Activated B cell treated with CpG ODN at 0.5 μM for 24 hours (primary cell): ENCODE measurements at regions not wholly inside any gene's neighbourhood (a gene's known extent, or its start where the extent isn't known, plus 50 kb on each side); places are given as distances from the start of the nearest gene placed in this dataset.

Experiments used
- ATAC-seq: fragments of 200-7000 bp; cut with Tn5 transposase; one replicate; pipeline ENCODE4 v1.10.0; 2021; ENCODE audit warnings: low read depth, mild to moderate bottlenecking, moderate library complexity
- CTCF ChIA-PET: fragments of 350-600 bp; sonication (Branson Sonifier 250); formaldehyde crosslinking; loops from one replicate; lab custom pipeline; 2021; ENCODE audit warnings: antibody characterized with exemption; lab: Charles Lee
- POLR2A ChIA-PET: fragments of 350-600 bp; sonication (Branson Sonifier 250); formaldehyde crosslinking; loops from one replicate; lab custom pipeline; 2021; ENCODE audit warnings: antibody characterized with exemption; lab: Charles Lee
- DNase-seq: peaks from one replicate; pipeline ENCODE4 v3.0.0; 2022
- H3K27ac Mint-ChIP-seq: one replicate; pipeline ENCODE4 v1.8.0; 2020; ENCODE audit warnings: mixed read lengths
- H3K27me3 Mint-ChIP-seq: one replicate; pipeline ENCODE4 v1.8.0; 2021; ENCODE audit warnings: mixed read lengths
- H3K36me3 Mint-ChIP-seq: one replicate; pipeline ENCODE4 v1.8.0; 2021; ENCODE audit warnings: low read depth, mixed read lengths
- H3K4me1 Mint-ChIP-seq: one replicate; pipeline ENCODE4 v1.8.0; 2021; ENCODE audit warnings: mixed read lengths
- H3K4me3 Mint-ChIP-seq: one replicate; pipeline ENCODE4 v1.8.0; 2020; ENCODE audit warnings: mild to moderate bottlenecking, mixed read lengths
- H3K9me3 Mint-ChIP-seq: one replicate; pipeline ENCODE4 v1.8.0; 2020; ENCODE audit warnings: mixed read lengths
- intact Hi-C: fragments of 100-400 bp; cut with micrococcal nuclease; formaldehyde crosslinking; loops from one replicate; pipeline ENCODE4 v1.15.1; 2024
- TF ChIP-seq, protein P1 (sequence below): fragments of 200-600 bp; IDR thresholded peaks from one replicate; pipeline ENCODE4 v1.8.0; 2022; ENCODE audit warnings: antibody characterized with exemption, mild to moderate bottlenecking

DNA sequence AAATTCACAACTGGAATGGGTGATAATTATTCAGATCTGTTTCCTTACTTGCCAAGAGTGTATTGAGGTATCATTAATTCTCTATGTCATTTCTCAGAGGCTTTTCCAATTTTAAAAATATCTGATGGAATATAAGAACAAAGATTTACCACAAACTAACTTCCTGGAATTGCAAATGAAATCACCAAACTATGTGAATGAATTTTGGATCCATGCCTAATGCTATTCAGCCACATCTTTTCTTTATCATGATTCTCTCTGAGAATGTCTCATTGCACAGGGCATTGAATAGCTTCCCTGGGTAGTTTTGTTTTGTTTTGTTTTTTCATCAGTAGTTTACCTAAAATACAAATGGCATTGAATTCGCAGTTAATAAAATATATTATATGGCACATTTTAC is 146.9 kb upstream of the FBN2 start:
- no peaks in the 10 kb centered on the region for H3K36me3 Mint-ChIP-seq
- H3K27me3 Mint-ChIP-seq: no peaks in the 10 kb centered on the region
- TF ChIP-seq, protein P1, sequence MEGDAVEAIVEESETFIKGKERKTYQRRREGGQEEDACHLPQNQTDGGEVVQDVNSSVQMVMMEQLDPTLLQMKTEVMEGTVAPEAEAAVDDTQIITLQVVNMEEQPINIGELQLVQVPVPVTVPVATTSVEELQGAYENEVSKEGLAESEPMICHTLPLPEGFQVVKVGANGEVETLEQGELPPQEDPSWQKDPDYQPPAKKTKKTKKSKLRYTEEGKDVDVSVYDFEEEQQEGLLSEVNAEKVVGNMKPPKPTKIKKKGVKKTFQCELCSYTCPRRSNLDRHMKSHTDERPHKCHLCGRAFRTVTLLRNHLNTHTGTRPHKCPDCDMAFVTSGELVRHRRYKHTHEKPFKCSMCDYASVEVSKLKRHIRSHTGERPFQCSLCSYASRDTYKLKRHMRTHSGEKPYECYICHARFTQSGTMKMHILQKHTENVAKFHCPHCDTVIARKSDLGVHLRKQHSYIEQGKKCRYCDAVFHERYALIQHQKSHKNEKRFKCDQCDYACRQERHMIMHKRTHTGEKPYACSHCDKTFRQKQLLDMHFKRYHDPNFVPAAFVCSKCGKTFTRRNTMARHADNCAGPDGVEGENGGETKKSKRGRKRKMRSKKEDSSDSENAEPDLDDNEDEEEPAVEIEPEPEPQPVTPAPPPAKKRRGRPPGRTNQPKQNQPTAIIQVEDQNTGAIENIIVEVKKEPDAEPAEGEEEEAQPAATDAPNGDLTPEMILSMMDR: no peak
- H3K4me1 Mint-ChIP-seq: no peaks in the 10 kb centered on the region
- H3K4me3 Mint-ChIP-seq: no peak overlapping the region
- no peaks in the 10 kb centered on the region for H3K9me3 Mint-ChIP-seq
- no peak overlapping the region for H3K27ac Mint-ChIP-seq
- POLR2A ChIA-PET: no interaction called here
- DNase-seq: no peak
- intact Hi-C loops: no loop called here
- CTCF ChIA-PET: no interaction called here
- no peak for ATAC-seq

DNA sequence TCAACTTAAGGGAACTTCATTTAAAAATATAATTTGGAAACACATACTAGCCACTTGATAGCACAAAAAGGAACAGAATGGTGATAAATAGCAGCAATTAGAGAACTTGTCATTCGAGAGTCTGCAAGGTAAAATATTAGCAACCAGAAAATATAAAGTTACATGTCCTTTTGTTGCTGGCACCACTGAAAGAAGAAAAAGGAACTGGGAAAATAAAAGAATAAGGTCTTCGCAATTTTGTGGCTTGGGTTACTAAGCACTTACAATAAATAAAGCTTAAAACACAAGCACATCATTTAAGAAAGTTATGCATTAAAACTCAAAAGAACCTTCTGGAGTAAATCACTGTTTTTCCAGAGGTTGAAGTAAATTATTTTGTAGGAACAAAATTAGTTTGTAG is 149.9 kb upstream of the FBN2 start:
- intact Hi-C loops: no loop called here
- ChIA-PET CTCF (no interaction called here), POLR2A (no interaction called here)
- H3K4me1 Mint-ChIP-seq: no peaks in the 10 kb centered on the region
- H3K4me3 Mint-ChIP-seq: no peak overlapping the region
- DNase-seq: no peak
- H3K27ac Mint-ChIP-seq: no peak overlapping the region
- H3K27me3 Mint-ChIP-seq: no peaks in the 10 kb centered on the region
- no peaks in the 10 kb centered on the region for H3K9me3 Mint-ChIP-seq
- TF ChIP-seq, protein P1: no peak
- no peaks in the 10 kb centered on the region for H3K36me3 Mint-ChIP-seq
- ATAC-seq: no peak

DNA sequence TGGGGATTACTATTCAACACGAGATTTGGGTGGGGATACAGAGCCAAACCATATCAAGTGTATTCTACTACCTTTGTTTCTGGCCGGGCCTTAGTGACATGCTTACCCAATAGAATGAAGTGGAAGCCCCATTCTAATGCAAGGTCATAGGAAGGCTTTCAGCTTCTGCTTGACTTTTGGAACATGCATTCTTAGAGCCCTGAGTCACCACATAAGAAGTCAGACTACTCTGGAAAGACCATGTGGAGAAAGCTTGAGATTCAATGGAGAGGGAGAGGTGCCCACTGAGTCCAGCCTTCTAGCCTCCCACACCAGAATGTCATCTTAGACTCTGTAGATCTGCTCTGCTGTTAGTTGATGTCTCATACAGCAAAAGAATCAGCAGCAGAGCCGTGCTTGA is 155.7 kb upstream of the FBN2 start:
- no peaks in the 10 kb centered on the region for H3K36me3 Mint-ChIP-seq
- ATAC-seq (no peak), DNase-seq (no peak)
- POLR2A ChIA-PET: no interaction called here
- TF ChIP-seq, protein P1: no peak
- CTCF ChIA-PET: no interaction called here
- no peak overlapping the region for H3K4me3 Mint-ChIP-seq
- no peaks in the 10 kb centered on the region for H3K4me1 Mint-ChIP-seq
- H3K27ac Mint-ChIP-seq: no peak overlapping the region
- intact Hi-C loops: no loop called here
- no peaks in the 10 kb centered on the region for H3K27me3 Mint-ChIP-seq
- H3K9me3 Mint-ChIP-seq: no peaks in the 10 kb centered on the region

DNA sequence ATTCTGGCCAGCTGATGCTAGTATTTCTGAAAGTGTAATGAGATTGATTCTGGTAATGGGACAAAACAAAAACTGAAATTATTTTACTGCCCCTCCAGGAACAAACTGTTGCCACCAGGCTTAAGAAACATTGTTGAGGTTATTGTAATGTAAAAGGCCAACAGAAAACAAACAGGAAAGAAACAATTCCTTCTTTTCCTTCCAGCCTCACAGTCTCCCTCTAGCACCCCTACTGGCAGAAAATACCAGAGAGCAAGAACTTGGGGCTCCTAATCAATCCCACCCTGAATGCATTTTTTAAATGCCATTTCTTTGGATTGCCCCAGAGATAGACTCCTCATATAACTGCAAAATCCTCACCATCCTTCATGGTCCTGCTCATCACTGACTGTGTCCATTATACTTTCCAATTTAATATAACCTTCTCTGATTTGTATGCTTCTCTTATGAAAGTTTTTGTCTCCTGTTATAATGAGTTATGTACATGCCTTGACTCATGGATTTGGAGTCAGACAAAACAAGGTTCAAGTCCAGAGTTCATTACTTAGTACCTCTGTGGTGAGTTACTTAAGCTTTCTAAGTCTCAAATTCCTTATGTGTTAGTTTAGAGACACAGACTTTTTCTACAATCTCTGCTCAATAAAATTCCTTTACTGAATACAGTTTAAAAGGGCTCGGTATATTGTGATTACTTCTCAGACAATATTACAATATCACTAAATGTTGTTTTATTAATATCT is 157.9 kb upstream of the FBN2 start:
- POLR2A ChIA-PET: no interaction called here
- intact Hi-C loops: no loop called here
- H3K9me3 Mint-ChIP-seq: no peaks in the 10 kb centered on the region
- TF ChIP-seq, protein P1: no peak
- ATAC-seq (no peak), DNase-seq (no peak)
- no peaks in the 10 kb centered on the region for H3K36me3 Mint-ChIP-seq
- no peaks in the 10 kb centered on the region for H3K4me1 Mint-ChIP-seq
- no peaks in the 10 kb centered on the region for H3K27me3 Mint-ChIP-seq
- no peak overlapping the region for H3K4me3 Mint-ChIP-seq
- CTCF ChIA-PET: no interaction called here
- no peak overlapping the region for H3K27ac Mint-ChIP-seq

DNA sequence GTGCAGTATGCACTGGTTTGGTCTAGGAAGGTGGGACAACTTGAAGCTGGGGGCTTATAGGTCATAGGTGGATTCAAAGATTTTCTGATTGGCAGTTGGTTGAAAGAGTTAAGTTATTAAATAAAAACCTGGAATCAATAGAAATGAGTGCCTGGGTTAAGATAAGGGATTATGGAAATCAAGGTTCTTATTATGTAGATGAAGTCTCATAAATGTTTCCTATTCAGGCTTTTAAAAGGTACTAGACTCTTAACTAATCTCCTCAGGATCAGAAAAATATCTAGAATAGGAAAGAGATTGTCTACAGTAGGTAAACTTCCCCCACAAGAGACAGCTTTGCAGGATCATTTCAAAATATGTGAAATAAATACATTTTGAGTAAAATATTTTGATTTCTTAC is 163.3 kb upstream of the FBN2 start:
- H3K27ac Mint-ChIP-seq: no peak overlapping the region
- H3K4me3 Mint-ChIP-seq: no peak overlapping the region
- no peaks in the 10 kb centered on the region for H3K4me1 Mint-ChIP-seq
- ATAC-seq (no peak), DNase-seq (no peak)
- no peaks in the 10 kb centered on the region for H3K27me3 Mint-ChIP-seq
- intact Hi-C loops: no loop called here
- TF ChIP-seq, protein P1: no peak
- H3K9me3 Mint-ChIP-seq: peaks cover 2% of the 10 kb centered on the region
- H3K36me3 Mint-ChIP-seq: no peaks in the 10 kb centered on the region
- ChIA-PET POLR2A (no interaction called here), CTCF (no interaction called here)
